ENCODE measurements at regions not wholly inside any gene's neighbourhood (a gene's known extent, or its start where the extent isn't known, plus 50 kb on each side); places are given as distances from the start of the nearest gene placed in this dataset.

DNA sequence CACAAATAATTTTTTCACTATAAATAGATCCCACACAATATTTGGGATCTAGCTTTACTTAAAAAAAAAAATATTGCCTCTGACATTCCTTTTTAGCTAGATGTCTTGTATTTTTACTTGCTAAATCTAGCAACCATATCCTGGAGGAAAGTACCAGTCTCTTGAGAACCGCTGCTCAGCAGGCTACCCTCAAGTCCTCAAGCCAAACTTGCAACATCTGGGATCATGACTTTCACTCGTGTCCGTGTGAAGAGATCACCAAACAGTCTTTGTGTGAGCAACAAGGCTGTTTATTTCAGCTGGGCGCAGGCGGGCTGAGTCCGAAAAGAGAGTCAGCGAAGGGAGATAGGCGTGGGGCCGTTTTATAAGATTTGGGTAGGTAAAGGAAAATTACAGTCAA is 180.3 kb upstream of the FER start:
- no peaks in the 10 kb centered on the region for H3K36me3 ChIP-seq (ENCODE audit: insufficient read depth, low read length)
- H3K4me1 ChIP-seq (ENCODE audit: insufficient read depth, low read length): no peaks in the 10 kb centered on the region
- no peak overlapping the region for H3K9ac ChIP-seq (ENCODE audit: low read depth, low read length)
- H3K27ac ChIP-seq (ENCODE audit: low read length): no peak overlapping the region
- H3K9me3 ChIP-seq (ENCODE audit: insufficient read depth, low read length, severe bottlenecking): no peaks in the 10 kb centered on the region
- no peak for TF ChIP-seq EZH2 (IDR thresholded peaks at IDR 0.05; ENCODE audit: borderline replicate concordance, low read depth, low read length, severe bottlenecking)
- TF ChIP-seq, protein P1, sequence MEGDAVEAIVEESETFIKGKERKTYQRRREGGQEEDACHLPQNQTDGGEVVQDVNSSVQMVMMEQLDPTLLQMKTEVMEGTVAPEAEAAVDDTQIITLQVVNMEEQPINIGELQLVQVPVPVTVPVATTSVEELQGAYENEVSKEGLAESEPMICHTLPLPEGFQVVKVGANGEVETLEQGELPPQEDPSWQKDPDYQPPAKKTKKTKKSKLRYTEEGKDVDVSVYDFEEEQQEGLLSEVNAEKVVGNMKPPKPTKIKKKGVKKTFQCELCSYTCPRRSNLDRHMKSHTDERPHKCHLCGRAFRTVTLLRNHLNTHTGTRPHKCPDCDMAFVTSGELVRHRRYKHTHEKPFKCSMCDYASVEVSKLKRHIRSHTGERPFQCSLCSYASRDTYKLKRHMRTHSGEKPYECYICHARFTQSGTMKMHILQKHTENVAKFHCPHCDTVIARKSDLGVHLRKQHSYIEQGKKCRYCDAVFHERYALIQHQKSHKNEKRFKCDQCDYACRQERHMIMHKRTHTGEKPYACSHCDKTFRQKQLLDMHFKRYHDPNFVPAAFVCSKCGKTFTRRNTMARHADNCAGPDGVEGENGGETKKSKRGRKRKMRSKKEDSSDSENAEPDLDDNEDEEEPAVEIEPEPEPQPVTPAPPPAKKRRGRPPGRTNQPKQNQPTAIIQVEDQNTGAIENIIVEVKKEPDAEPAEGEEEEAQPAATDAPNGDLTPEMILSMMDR (IDR thresholded peaks at IDR 0.05; ENCODE audit: borderline replicate concordance, extremely low read depth, low read length, poor library complexity, severe bottlenecking): no peak
- DNase-seq (no peak), ATAC-seq (ENCODE audit: insufficient read depth, low read depth) (no peak)
- no peaks in the 10 kb centered on the region for H3K27me3 ChIP-seq (ENCODE audit: insufficient read depth, low read length, poor library complexity)
- H3K79me2 ChIP-seq (ENCODE audit: insufficient read depth, low read length): no peaks in the 10 kb centered on the region
- H3K4me3 ChIP-seq (ENCODE audit: low read depth in 1 of 2, low read length in 2 of 2): no peak overlapping the region
- no peaks in the 10 kb centered on the region for H4K20me1 ChIP-seq (ENCODE audit: insufficient read depth, low read length)
- H3K4me2 ChIP-seq (ENCODE audit: insufficient read depth, low read length): no peak overlapping the region
- no peak overlapping the region for H2AFZ ChIP-seq (ENCODE audit: low read depth, low read length)

DNA sequence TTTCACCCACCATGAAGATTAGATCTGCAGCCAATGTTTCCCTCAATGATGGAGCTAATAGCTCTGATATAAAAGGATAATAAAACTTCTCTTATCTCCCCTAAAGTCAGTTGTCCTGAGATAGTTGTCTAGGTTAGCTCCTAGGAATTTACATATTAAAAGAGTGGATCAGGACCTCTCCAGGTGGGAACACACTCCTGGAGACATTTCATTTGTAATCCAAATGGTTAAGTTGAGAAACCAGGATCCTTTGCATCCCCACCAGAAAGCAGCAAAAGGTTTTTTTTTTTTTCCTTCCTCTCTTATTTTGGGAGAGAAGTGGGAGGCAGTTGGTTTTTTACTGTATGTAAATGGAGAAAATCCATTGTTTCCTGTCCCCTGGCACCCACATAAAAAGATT is 182.5 kb upstream of the FBXL17 start:
- no peaks in the 10 kb centered on the region for H3K4me1 ChIP-seq (ENCODE audit: insufficient read depth, low read length)
- DNase-seq (no peak), ATAC-seq (ENCODE audit: insufficient read depth, low read depth) (no peak)
- no peak overlapping the region for H3K27ac ChIP-seq (ENCODE audit: low read length)
- H3K36me3 ChIP-seq (ENCODE audit: insufficient read depth, low read length): no peaks in the 10 kb centered on the region
- TF ChIP-seq EZH2 (IDR thresholded peaks at IDR 0.05; ENCODE audit: borderline replicate concordance, low read depth, low read length, severe bottlenecking): no peak
- TF ChIP-seq, protein P1 (IDR thresholded peaks at IDR 0.05; ENCODE audit: borderline replicate concordance, extremely low read depth, low read length, poor library complexity, severe bottlenecking): no peak
- no peaks in the 10 kb centered on the region for H3K27me3 ChIP-seq (ENCODE audit: insufficient read depth, low read length, poor library complexity)
- no peaks in the 10 kb centered on the region for H4K20me1 ChIP-seq (ENCODE audit: insufficient read depth, low read length)
- H3K4me3 ChIP-seq (ENCODE audit: low read depth in 1 of 2, low read length in 2 of 2): no peak overlapping the region
- no peak overlapping the region for H2AFZ ChIP-seq (ENCODE audit: low read depth, low read length)
- H3K9ac ChIP-seq (ENCODE audit: low read depth, low read length): no peak overlapping the region
- no peak overlapping the region for H3K4me2 ChIP-seq (ENCODE audit: insufficient read depth, low read length)
- no peaks in the 10 kb centered on the region for H3K9me3 ChIP-seq (ENCODE audit: insufficient read depth, low read length, severe bottlenecking)
- H3K79me2 ChIP-seq (ENCODE audit: insufficient read depth, low read length): no peaks in the 10 kb centered on the region

DNA sequence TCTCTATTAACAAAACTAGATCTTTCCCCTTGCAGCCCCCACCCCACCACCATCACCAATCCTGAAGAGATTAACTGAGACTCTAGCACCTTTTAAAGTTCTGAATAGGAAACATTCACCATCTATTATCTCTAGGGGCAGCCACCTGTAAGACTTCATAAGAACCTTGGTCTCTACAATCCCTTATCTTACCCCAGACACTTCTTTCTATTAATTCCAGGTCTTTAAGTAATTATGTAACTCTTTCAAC is 180.2 kb upstream of the FBXL17 start:
- H3K4me2 ChIP-seq (ENCODE audit: insufficient read depth, low read length): no peak overlapping the region
- H3K9ac ChIP-seq (ENCODE audit: low read depth, low read length): no peak overlapping the region
- H3K27me3 ChIP-seq (ENCODE audit: insufficient read depth, low read length, poor library complexity): no peaks in the 10 kb centered on the region
- TF ChIP-seq, protein P1 (IDR thresholded peaks at IDR 0.05; ENCODE audit: borderline replicate concordance, extremely low read depth, low read length, poor library complexity, severe bottlenecking): no peak
- no peak for TF ChIP-seq EZH2 (IDR thresholded peaks at IDR 0.05; ENCODE audit: borderline replicate concordance, low read depth, low read length, severe bottlenecking)
- no peak overlapping the region for H3K4me3 ChIP-seq (ENCODE audit: low read depth in 1 of 2, low read length in 2 of 2)
- no peaks in the 10 kb centered on the region for H3K36me3 ChIP-seq (ENCODE audit: insufficient read depth, low read length)
- ATAC-seq (ENCODE audit: insufficient read depth, low read depth) (no peak), DNase-seq (no peak)
- H2AFZ ChIP-seq (ENCODE audit: low read depth, low read length): no peak overlapping the region
- no peaks in the 10 kb centered on the region for H3K4me1 ChIP-seq (ENCODE audit: insufficient read depth, low read length)
- H3K27ac ChIP-seq (ENCODE audit: low read length): no peak overlapping the region
- no peaks in the 10 kb centered on the region for H4K20me1 ChIP-seq (ENCODE audit: insufficient read depth, low read length)
- no peaks in the 10 kb centered on the region for H3K9me3 ChIP-seq (ENCODE audit: insufficient read depth, low read length, severe bottlenecking)
- no peaks in the 10 kb centered on the region for H3K79me2 ChIP-seq (ENCODE audit: insufficient read depth, low read length)
